ENCODE measurements at regions not wholly inside any gene's neighbourhood (a gene's known extent, or its start where the extent isn't known, plus 50 kb on each side); places are given as distances from the start of the nearest gene placed in this dataset.

DNA sequence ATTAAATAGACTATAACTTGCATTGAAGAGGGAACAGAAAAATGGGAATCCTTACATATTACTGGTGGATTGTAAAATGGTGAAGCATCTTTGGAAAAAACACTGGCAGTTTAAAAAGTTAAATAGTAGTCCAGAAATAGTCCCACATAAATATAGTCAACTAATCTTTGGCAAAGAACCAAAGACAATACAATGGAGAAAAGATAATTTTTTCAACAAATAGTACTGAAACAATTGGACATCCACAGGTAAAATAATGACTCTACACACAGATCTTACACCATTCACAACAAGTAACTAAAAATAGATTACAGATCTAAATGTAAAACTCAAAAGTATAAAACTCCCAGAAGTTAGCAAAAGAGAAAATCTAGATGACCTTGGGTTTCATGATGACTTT lies 259.1 kb upstream of the CEP162 start:
- TF ChIP-seq, protein P1, sequence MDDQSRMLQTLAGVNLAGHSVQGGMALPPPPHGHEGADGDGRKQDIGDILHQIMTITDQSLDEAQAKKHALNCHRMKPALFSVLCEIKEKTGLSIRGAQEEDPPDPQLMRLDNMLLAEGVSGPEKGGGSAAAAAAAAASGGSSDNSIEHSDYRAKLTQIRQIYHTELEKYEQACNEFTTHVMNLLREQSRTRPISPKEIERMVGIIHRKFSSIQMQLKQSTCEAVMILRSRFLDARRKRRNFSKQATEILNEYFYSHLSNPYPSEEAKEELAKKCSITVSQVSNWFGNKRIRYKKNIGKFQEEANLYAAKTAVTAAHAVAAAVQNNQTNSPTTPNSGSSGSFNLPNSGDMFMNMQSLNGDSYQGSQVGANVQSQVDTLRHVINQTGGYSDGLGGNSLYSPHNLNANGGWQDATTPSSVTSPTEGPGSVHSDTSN (IDR thresholded peaks at IDR 0.05) = no peak
- TF ChIP-seq, protein P2, sequence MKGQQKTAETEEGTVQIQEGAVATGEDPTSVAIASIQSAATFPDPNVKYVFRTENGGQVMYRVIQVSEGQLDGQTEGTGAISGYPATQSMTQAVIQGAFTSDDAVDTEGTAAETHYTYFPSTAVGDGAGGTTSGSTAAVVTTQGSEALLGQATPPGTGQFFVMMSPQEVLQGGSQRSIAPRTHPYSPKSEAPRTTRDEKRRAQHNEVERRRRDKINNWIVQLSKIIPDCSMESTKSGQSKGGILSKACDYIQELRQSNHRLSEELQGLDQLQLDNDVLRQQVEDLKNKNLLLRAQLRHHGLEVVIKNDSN (IDR thresholded peaks at IDR 0.05; ENCODE audit: borderline replicate concordance, low read depth) = no peak
- TF ChIP-seq, protein P3, sequence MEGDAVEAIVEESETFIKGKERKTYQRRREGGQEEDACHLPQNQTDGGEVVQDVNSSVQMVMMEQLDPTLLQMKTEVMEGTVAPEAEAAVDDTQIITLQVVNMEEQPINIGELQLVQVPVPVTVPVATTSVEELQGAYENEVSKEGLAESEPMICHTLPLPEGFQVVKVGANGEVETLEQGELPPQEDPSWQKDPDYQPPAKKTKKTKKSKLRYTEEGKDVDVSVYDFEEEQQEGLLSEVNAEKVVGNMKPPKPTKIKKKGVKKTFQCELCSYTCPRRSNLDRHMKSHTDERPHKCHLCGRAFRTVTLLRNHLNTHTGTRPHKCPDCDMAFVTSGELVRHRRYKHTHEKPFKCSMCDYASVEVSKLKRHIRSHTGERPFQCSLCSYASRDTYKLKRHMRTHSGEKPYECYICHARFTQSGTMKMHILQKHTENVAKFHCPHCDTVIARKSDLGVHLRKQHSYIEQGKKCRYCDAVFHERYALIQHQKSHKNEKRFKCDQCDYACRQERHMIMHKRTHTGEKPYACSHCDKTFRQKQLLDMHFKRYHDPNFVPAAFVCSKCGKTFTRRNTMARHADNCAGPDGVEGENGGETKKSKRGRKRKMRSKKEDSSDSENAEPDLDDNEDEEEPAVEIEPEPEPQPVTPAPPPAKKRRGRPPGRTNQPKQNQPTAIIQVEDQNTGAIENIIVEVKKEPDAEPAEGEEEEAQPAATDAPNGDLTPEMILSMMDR (IDR thresholded peaks at IDR 0.05) = no peak
- no peak for TF ChIP-seq POLR2AphosphoS5 (IDR thresholded peaks at IDR 0.05; ENCODE audit: low read depth, low read length)
- no peak for TF ChIP-seq RXRA (IDR thresholded peaks at IDR 0.05; ENCODE audit: borderline replicate concordance, low read depth)
- TF ChIP-seq, protein P4, sequence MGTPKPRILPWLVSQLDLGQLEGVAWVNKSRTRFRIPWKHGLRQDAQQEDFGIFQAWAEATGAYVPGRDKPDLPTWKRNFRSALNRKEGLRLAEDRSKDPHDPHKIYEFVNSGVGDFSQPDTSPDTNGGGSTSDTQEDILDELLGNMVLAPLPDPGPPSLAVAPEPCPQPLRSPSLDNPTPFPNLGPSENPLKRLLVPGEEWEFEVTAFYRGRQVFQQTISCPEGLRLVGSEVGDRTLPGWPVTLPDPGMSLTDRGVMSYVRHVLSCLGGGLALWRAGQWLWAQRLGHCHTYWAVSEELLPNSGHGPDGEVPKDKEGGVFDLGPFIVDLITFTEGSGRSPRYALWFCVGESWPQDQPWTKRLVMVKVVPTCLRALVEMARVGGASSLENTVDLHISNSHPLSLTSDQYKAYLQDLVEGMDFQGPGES (IDR thresholded peaks at IDR 0.05; ENCODE audit: low read depth, low read length) = no peak
- TF ChIP-seq, protein P5, sequence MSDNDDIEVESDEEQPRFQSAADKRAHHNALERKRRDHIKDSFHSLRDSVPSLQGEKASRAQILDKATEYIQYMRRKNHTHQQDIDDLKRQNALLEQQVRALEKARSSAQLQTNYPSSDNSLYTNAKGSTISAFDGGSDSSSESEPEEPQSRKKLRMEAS (IDR thresholded peaks at IDR 0.05; ENCODE audit: low read depth) = no peak
- TF ChIP-seq NFIC (IDR thresholded peaks at IDR 0.05; ENCODE audit: borderline replicate concordance) = no peak
- no peak for TF ChIP-seq TCF12 (IDR thresholded peaks at IDR 0.05)
- TF ChIP-seq FOXJ3 (CRISPR knock-in tag; IDR thresholded peaks at IDR 0.05) = no peak
